ENCODE measurements at regions not wholly inside any gene's neighbourhood (a gene's known extent, or its start where the extent isn't known, plus 50 kb on each side); places are given as distances from the start of the nearest gene placed in this dataset. TPM values are rescaled to one million over a fixed set of nuclear protein-coding genes. Genes with fewer than 3 reads are reported as not detected.

DNA sequence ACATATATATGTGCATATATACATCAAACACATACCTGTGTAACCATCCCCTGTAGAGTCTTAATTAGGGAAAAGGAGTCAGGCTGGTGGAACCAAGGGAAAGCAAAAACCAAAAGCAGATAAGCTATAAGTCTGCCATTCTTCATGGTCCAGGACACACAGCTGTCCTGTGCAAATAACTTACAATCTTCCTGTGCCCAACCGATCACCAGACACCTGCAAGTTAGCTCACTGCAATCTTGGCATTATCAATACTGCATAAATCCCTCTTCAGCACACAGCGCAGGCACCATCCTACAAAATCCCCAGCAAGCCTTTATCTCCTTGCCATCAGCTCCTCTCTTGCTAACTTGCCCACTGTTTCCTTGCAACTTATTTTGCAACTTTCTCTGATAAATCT lies 60.8 kb upstream of the DYNAP start:
- Histone ChIP-seq H3K27me3 (ENCODE audit: control insufficient read depth, insufficient read depth, low read length) (peaks cover 4% of the 10 kb centered on the region), H3K27ac (ENCODE audit: low read depth, low read length) (no peak overlapping the region), H3K9me3 (ENCODE audit: control insufficient read depth, insufficient read depth, low read length) (no peaks in the 10 kb centered on the region), H3K4me3 (ENCODE audit: low read depth, low read length) (no peak overlapping the region)
- POLR2A ChIA-PET, result no interaction called here
- CTCF ChIA-PET, result interaction anchor here (0.7 kb wide), 1 partner anchor 453 kb away, joined by 3 read pairs; no protein-coding TSS in a partner anchor
- DNase-seq (ENCODE audit: low read depth, low spot score), result no peak
- TF ChIP-seq, protein P1, sequence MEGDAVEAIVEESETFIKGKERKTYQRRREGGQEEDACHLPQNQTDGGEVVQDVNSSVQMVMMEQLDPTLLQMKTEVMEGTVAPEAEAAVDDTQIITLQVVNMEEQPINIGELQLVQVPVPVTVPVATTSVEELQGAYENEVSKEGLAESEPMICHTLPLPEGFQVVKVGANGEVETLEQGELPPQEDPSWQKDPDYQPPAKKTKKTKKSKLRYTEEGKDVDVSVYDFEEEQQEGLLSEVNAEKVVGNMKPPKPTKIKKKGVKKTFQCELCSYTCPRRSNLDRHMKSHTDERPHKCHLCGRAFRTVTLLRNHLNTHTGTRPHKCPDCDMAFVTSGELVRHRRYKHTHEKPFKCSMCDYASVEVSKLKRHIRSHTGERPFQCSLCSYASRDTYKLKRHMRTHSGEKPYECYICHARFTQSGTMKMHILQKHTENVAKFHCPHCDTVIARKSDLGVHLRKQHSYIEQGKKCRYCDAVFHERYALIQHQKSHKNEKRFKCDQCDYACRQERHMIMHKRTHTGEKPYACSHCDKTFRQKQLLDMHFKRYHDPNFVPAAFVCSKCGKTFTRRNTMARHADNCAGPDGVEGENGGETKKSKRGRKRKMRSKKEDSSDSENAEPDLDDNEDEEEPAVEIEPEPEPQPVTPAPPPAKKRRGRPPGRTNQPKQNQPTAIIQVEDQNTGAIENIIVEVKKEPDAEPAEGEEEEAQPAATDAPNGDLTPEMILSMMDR (IDR thresholded peaks at IDR 0.05; ENCODE audit: low read depth, low read length), result no peak

DNA sequence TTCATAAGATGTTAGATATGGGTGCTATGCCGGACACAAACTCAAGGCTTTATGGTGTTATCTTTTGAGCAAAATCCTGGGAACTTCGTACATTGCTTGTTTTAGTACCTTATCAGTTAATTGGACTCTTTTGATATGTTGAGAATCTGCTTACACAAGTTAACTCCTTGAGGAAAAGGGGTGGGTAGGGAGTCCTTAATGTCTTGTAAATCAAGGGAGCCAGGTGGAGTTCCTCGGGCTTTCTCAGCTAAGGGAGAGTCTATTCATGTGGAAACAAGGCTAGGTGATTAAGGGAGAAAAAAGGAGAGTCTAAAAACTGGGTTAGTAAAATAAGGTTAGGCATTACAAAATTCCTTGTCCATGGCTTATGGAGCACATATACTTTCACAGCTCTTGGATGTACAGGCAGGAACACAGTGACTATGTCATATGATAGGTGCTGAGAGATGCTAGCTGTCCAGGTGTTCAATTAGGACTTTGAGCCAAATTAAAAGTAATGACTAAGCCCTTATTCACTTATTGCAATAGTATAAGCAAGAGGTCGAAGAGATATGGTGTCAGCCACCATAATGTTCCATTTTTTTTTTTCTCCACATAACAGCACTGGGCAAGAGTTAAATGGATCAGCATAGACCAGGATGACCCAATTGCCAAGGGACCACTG lies 59.5 kb upstream of the DYNAP start:
- no peak overlapping the region for H3K27ac ChIP-seq (ENCODE audit: low read depth, low read length)
- H3K4me3 ChIP-seq (ENCODE audit: low read depth, low read length), result no peak overlapping the region
- H3K27me3 ChIP-seq (ENCODE audit: control insufficient read depth, insufficient read depth, low read length), result peaks cover 4% of the 10 kb centered on the region
- TF ChIP-seq, protein P1 (IDR thresholded peaks at IDR 0.05; ENCODE audit: low read depth, low read length), result no peak
- CTCF ChIA-PET, result interaction anchor here (0.6 kb wide), 1 partner anchor 50 kb away, joined by 4 read pairs; no protein-coding TSS in a partner anchor
- POLR2A ChIA-PET, result no interaction called here
- DNase-seq (ENCODE audit: low read depth, low spot score), result no peak
- peaks cover 10% of the 10 kb centered on the region; the same call in 1 of the 2 replicates for H3K9me3 ChIP-seq (ENCODE audit: control insufficient read depth, insufficient read depth, low read length)

DNA sequence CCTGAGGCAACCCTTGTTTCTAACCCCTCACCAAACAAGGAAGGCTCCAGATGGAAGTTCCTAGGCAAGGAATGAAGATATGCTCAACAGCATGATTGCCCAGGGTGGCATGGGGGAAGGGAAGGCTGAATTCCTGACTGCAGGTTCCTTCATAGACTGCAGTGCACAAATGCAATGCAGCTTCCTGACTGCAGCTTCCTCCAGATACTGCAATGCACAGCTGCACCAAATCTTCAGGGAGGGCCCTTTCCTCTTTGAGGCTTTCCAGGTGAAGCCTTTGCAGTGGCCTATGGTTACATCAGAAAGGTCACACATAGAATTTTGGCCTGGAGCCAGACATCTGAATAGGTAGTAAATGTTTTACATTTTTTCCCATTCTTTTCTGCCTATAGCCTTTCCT lies 58.8 kb upstream of the DYNAP start:
- DNase-seq (ENCODE audit: low read depth, low spot score), result no peak
- ChIA-PET POLR2A (no interaction called here), CTCF (no interaction called here)
- TF ChIP-seq, protein P1 (IDR thresholded peaks at IDR 0.05; ENCODE audit: low read depth, low read length), result no peak
- H3K27me3 ChIP-seq (ENCODE audit: control insufficient read depth, insufficient read depth, low read length), result peaks cover 4% of the 10 kb centered on the region
- no peak overlapping the region for H3K4me3 ChIP-seq (ENCODE audit: low read depth, low read length)
- H3K9me3 ChIP-seq (ENCODE audit: control insufficient read depth, insufficient read depth, low read length), result peaks cover 10% of the 10 kb centered on the region; the same call in 1 of the 2 replicates
- H3K27ac ChIP-seq (ENCODE audit: low read depth, low read length), result no peak overlapping the region

DNA sequence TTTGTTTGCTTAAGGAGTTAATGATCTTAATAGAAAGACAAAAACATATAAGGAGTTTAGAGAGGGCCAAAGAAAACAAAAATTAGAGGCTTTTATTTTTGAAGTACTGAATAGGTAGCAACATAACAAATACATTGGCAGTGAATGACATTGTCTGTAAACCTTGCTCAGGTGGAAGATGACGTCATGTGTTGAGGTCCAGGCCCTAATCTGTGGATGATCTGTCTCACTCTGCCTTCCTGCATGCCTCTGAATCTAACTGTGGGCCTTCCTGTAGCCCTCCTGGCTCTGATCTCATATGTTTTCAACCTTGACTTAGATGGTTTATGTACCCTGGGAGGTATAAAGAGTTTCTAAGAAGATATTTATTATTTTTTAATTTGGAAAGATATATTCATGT lies 58.1 kb upstream of the DYNAP start:
- Histone ChIP-seq H3K27ac (ENCODE audit: low read depth, low read length) (no peak overlapping the region), H3K27me3 (ENCODE audit: control insufficient read depth, insufficient read depth, low read length) (peaks cover 4% of the 10 kb centered on the region), H3K4me3 (ENCODE audit: low read depth, low read length) (no peak overlapping the region), H3K9me3 (ENCODE audit: control insufficient read depth, insufficient read depth, low read length) (peaks cover 14% of the 10 kb centered on the region; the same call in 1 of the 2 replicates)
- CTCF ChIA-PET, result no interaction called here
- TF ChIP-seq, protein P1 (IDR thresholded peaks at IDR 0.05; ENCODE audit: low read depth, low read length), result no peak
- no peak for DNase-seq (ENCODE audit: low read depth, low spot score)
- POLR2A ChIA-PET, result no interaction called here

Small RNAs in the stretch of these regions (small RNA-seq; reads per million reads assigned to genes)
- not detected for gene AC090897.1 (ENCODE audit: insufficient read length, low read depth)
